M059J (cell line): ENCODE measurements at regions not wholly inside any gene's neighbourhood (a gene's known extent, or its start where the extent isn't known, plus 50 kb on each side); places are given as distances from the start of the nearest gene placed in this dataset.
A peak's percentile ranks its signal among the peaks of the same experiment; 100 is the strongest.

Experiments used
- DNase-seq: peaks from one replicate; pipeline ENCODE4 v3.0.0-alpha.2; 2012; ENCODE audit warnings: low read depth

- no peak for DNase-seq
Measured at GRCh38 chr5:93886098-93886806, 144.9 kb upstream of the POU5F2 start.

DNA sequence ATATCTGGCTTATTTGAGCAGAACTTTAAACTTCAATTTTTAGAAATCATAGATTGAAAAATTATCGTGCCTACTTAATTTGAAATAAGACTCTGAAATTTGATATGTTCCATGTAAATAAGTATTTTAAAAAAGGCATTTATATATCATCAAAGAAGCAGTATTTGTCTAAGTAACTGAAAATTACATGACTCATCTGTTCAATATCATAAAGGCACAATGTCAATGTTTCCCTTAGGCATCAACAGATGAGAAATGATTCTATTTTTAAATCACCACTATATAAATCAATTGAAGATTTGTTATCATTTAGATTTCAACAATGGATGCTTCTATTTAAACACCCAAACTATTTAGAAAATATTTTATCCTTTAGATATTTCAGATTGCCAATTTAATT is 142.9 kb upstream of the POU5F2 start:
- DNase-seq = no peak

GRCh38 chr5:93883459-93883858 is 142.1 kb upstream of the POU5F2 start:
- DNase-seq = no peak

DNA sequence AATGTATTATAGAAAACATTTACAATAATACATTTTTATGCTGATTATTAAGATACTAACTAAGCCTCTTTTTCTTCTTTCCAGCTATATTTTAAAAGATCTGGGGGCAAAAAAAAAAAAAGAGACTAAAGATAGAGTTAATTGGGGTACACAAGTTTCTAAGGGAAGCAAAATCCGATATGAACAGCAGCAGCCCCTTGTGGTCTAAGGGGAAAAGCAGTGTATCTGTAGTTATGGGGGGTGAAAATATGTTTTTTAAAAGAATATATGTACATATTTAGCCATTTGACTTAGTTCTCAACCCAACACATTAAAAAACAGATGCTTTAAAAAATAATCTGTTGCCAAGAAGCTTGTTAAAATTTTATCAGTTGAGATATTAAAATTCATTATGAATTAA is 134.3 kb upstream of the POU5F2 start:
- no peak for DNase-seq

GRCh38 chr5:93874491-93874890 is 133.1 kb upstream of the POU5F2 start:
- DNase-seq = peak; percentile 5

DNA sequence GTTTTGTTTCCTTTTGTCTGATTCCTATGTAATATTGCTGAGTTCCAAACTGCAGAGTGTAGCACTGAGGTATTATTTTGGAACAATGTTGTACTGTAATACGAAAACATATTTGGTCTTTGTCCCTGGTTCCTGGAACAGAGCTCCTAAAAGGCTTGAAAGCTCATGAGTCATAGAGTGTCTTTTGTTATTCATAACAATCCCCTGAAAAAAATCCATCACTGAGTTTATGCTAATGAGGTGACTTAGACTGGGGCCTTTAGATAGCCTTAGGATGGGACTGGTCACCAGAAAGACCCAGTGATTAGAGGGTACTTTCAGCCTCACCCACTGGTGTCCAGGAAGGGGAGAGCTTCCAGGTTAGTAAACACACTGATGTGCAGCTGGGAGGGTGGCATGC is 132.7 kb upstream of the POU5F2 start:
- DNase-seq = peak; percentile 50

DNA sequence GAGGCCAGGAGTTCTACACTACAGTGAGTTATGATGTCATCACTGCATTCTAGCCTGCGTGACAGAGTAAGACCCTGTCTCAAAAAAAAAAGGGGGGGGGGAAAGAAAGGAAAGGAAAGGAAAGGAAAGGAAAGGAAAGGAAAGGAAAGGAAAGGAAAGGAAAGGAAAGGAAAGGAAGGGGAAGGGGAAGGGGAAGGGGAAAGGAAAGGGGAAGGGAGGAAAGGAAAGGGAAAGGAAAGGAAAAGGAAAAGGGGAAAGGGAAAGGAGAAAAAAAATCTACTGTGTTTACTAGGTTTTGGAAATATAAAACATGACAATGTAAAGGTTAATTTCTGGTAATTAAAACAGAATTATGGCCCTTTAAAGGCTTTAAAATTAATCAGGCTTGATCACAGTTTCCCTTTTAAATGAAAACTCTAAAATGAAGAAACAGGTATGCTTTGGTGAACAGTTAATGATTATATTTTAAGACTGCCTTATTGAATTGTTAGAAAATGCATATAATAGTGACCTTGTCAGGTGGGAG is 131.9 kb upstream of the POU5F2 start:
- DNase-seq = no peak

DNA sequence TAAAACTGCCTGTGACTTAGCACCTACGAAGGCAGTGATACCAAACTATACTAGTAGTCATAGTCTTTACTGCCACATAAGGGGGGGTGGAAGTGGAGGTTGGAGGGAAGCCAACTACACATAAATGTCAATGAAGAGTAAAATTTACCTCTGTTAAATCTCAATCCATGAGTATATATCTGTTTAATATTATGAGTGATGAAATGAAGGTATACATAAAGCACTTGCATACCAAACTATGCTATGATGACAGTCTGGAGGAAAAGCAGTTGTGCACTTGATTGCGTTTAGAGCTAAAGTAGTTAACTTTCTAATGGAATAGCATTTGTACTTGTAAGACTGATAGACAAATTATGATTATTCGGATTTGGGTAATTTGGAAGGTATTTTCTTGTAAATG is 129.2 kb upstream of the POU5F2 start:
- DNase-seq = no peak

- no peak for DNase-seq
Measured at GRCh38 chr5:93868851-93869250, 127.5 kb upstream of the POU5F2 start.

GRCh38 chr5:93850311-93850710 is 108.9 kb upstream of the POU5F2 start:
- DNase-seq = no peak

DNA sequence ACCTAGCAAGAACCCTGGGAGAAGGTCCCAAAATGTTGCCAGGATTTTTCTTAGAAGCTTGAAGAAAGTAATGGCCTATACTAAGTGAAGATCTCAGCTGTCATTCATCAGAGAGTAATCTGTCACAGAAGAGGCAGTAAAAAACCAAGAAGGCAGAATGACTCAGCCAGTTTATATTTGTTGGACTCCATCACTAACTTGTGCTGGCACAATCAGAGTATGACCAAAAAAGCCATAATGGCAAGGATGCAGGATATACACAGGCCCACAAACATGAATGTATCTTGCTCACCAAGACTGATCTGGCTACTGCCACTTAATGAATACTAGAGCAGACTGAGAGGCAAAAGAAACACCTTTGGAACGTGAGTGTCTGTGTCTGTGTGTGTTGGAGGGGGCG is 104.0 kb upstream of the POU5F2 start:
- peak; percentile 58 for DNase-seq

DNA sequence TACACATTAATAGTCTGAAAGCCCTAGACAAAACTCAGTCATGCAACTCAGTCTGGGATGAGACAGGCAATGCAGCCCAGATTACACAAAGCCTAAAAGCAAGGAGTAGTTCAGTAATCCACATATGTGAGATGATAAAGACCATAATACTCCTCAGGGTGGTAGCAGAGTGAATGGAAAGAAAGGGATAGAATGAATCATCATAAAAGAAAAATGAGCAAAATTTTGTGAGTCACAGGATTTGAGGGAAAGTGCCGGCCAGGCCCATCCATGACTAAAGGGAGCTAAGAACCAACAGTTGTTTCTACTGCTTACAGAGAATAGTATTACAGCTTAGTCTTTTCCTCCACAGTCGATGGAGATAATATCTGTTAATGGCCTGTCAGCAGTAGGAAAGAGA is 90.0 kb upstream of the POU5F2 start:
- DNase-seq = peak; percentile 80

- no peak for DNase-seq
Measured at GRCh38 chr5:93830893-93831292, 89.5 kb upstream of the POU5F2 start.

DNA sequence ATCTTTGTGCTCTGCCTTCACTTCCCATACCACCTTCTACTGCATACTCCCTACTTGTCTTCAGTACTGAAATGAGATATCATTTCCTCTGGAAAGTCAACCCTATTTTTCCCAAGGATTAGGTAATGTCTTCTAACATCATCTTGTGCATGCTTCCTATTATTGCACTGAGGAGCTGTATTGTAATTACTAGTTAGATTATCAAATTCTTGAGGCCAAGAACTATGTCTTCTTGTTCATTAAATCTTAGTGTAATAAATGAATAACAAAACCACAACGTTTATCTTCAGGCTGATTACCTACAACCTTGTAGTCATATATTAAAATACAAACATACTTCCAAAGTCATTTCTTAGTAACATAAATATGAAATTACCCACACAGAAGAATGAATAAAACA is 87.9 kb upstream of the POU5F2 start:
- DNase-seq = no peak

DNA sequence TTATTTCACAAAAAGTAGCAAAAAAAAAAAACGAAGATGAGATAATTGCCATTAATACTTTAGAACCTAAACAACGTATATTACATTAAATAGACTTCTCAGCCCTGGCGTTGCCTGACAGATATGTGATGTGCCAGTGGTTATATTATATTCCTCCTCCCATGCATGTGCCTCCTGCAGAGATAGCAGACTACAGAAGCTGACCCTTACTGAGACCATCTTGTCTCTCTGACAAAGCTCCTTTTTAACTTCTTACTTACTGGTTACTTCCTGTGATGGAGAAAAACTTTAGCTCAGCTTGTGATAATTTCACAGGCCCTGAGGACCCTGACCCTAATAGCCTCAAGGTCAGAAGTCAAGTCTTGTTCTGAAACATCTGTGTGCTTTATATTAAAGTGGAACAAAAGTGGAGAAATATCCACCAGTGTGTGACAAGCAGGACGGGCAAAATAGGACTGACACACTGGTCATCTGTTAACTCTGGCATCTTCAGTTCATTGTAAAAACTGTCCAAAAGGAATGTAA is 80.6 kb upstream of the POU5F2 start:
- no peak for DNase-seq

DNA sequence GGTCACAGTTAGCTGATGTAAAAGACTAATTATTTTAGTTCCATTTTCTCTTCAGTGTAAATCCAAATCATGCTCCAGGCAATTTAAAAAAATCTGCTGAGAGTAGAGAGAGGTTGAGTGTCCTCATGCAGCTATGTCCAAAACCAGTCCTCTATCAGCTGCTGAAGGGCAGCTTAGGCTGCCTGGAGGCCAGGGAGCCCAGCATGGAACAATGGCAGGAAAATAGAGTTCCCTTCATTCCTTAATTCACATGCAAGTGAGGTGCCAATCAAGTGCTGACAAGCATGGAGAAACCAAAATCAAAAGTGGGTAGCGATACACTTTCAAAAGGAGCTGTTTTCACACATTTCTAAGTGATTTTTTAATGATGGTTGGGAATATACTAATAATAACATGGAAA is 78.3 kb upstream of the POU5F2 start:
- no peak for DNase-seq

DNA sequence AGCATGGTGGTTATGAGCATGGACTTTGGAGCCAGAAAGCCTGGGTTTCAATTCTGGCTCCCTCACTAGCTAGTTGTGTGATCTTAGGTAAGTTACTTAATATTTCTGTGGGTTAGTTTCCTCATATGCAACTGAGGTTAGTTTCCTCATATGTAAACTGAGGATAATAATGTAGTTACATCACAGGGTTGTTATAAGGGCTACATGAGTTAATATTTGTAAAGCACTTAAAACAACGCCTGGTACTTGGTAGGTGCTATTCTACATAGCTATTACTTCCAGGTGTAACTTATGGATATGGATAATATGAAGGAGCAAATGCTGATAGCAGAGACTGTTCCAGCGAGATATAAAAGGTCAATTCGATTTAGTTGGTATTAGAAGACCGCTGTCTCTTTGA is 69.4 kb upstream of the POU5F2 start:
- DNase-seq = no peak

GRCh38 chr5:93809430-93809829 is 68.0 kb upstream of the POU5F2 start:
- no peak for DNase-seq

GRCh38 chr5:93807846-93808245 is 66.4 kb upstream of the POU5F2 start:
- DNase-seq = no peak

GRCh38 chr5:93805616-93806379 is 64.4 kb upstream of the POU5F2 start:
- DNase-seq = no peak

DNA sequence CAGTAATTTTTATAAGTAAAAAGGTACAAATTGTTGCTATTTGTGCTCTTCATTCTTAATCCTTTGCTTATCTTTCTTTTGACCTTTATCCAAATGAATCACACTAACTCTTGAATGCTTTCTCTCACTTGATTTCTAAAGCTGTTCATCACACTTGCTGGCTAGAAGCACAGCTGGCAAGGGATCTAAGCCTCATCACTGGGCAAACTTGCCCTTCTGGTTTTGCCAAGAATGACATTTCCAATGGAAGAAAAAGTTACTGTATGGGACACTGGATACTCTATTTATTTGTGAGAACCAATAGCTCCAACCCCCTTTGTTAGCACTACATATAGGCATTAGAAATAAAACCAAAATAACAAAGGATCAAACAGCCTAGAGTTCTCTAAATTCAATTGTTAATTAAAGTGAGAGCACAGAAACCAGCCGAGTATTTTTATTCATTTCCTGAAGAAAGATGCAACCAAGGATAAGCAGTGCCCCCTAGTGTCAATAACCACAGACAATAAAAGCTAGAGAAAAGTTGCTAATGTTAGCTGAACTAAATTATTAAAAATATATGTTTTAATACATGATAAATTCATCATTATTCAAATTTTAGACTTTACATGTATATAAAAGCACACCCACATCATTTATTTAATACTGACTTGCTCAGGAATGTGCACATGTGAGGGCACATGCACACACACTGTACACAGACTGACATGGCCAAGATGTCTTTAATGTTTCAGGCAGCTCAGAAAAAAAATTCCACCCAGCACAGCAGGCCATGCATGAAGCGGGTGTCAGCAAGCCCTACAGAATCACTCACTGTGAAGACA is 59.8 kb upstream of the POU5F2 start:
- DNase-seq = peak; percentile 59

DNA sequence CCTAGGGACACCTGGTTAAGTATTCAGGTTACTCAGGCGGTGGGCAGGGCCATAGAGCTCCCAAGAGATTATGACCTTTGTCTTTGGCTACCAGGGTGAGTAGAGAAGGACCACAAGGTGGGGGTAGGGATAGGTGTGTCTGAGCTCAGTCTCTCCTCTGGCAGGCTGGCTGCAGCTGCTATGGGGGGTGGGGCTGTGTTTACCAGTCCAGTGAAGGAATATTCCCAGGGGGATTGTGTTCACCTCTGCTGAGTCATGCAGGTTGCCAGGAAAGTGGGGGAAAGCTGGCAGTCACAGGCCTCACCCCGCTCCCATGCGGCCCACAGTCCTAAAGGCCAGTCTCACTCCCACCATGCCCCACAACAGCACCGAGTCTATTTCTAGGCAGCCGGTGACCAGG is 53.6 kb upstream of the POU5F2 start:
- DNase-seq = no peak
